IgD-negative memory B cell (primary cell): ENCODE measurements at regions not wholly inside any gene's neighbourhood (a gene's known extent, or its start where the extent isn't known, plus 50 kb on each side); places are given as distances from the start of the nearest gene placed in this dataset.

Experiments
- H3K27ac Mint-ChIP-seq, 3 donors: one replicate each; pipeline ENCODE4 v1.8.0; 2020 to 2022; ENCODE audit warnings: mild to moderate bottlenecking in 3 of 3, mixed read lengths in 3 of 3, moderate library complexity in 1 of 3
- H3K27me3 Mint-ChIP-seq: one replicate; pipeline ENCODE4 v1.8.0; 2021; ENCODE audit warnings: mixed read lengths
- H3K36me3 Mint-ChIP-seq: one replicate; pipeline ENCODE4 v1.8.0; 2020; ENCODE audit warnings: mild to moderate bottlenecking, mixed read lengths
- H3K4me1 Mint-ChIP-seq, 3 donors: one replicate each; pipeline ENCODE4 v1.8.0; 2020 to 2022; ENCODE audit warnings: mixed read lengths in 3 of 3, mild to moderate bottlenecking in 1 of 3
- H3K4me3 Mint-ChIP-seq, 4 donors: one replicate each; pipeline ENCODE4 v1.8.0; 2020 to 2022; ENCODE audit warnings: mild to moderate bottlenecking in 4 of 4, mixed read lengths in 4 of 4, moderate library complexity in 3 of 4
- H3K9me3 Mint-ChIP-seq, 3 donors: one replicate each; pipeline ENCODE4 v1.8.0; 2020 to 2021; ENCODE audit warnings: mixed read lengths in 3 of 3, mild to moderate bottlenecking in 1 of 3

DNA sequence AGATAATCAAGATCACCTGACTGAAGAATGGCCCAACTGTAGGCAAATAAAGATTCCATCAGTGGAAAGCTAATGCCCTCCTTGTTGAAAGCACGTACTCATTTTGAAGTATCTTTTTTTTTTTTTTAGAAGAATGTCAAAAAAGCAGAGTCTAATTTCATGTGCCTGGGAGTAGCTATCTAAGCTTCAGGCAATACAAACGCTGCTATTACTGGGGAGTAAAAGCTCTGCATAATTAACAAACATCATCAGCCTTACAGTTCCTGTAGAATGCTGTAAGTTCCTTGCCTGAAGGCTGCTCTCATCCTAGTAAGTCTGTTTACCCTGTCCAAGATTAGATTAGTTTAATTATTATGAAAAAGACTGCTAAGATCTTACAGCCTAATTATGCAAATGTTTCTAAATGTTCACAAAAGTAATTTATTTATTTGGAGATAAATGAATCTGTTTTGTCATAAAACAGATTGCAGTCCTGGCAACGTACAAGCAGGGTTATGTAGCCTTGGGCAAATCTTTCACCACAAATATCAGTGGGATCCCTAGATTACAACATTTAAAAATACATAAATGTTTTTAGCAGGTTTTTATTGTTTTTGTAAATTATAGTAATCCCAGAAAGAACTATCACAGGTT is 451.3 kb upstream of the AGTR1 start:
- no peaks in the 10 kb centered on the region for H3K36me3 Mint-ChIP-seq
- H3K9me3 Mint-ChIP-seq = peaks cover 0 to 3% (median 0%) of the 10 kb centered on the region in 3 donors
- H3K27me3 Mint-ChIP-seq = no peaks in the 10 kb centered on the region
- H3K4me3 Mint-ChIP-seq = no peak overlapping the region
- no peaks in the 10 kb centered on the region for H3K4me1 Mint-ChIP-seq
- no peak overlapping the region for H3K27ac Mint-ChIP-seq

- H3K27me3 Mint-ChIP-seq = peaks cover 1% of the 10 kb centered on the region
- H3K4me1 Mint-ChIP-seq = no peaks in the 10 kb centered on the region
- no peak overlapping the region for H3K27ac Mint-ChIP-seq
- peaks cover 0 to 8% (median 0%) of the 10 kb centered on the region in 3 donors for H3K9me3 Mint-ChIP-seq
- no peak overlapping the region for H3K4me3 Mint-ChIP-seq
- no peaks in the 10 kb centered on the region for H3K36me3 Mint-ChIP-seq
Observed at GRCh38 chr3:148253713-148254112, 444.0 kb upstream of the AGTR1 start.

DNA sequence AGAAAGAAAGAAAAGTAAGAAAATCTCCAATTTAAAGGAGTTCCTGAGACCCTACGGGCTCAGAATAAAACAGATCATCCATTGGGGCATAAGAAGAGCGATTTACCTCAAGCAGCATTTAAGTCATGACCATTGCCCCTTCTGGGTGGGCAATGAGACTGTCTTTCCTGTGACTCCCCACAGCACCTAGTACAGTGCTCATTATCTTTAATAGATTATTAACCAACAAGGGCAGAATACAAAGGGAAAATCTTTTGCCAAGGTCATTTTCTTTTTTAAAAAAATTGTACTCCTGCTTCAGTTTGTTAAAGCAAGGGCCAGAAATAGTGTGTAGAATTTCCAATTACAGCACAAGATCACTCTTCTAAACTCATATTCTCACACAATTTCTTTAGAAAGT is 443.3 kb upstream of the AGTR1 start:
- H3K9me3 Mint-ChIP-seq = peaks cover 0 to 8% (median 2%) of the 10 kb centered on the region in 3 donors
- no peak overlapping the region for H3K27ac Mint-ChIP-seq
- H3K4me3 Mint-ChIP-seq = no peak overlapping the region
- peaks cover 1% of the 10 kb centered on the region for H3K27me3 Mint-ChIP-seq
- no peaks in the 10 kb centered on the region for H3K4me1 Mint-ChIP-seq
- H3K36me3 Mint-ChIP-seq = no peaks in the 10 kb centered on the region

GRCh38 chr3:148255981-148256969 is 441.4 kb upstream of the AGTR1 start:
- Mint-ChIP-seq H3K36me3 (no peaks in the 10 kb centered on the region), H3K27ac (no peak overlapping the region), H3K4me1 (no peaks in the 10 kb centered on the region), H3K27me3 (peaks cover 1% of the 10 kb centered on the region), H3K9me3 (peaks cover 0 to 8% (median 2%) of the 10 kb centered on the region in 3 donors), H3K4me3 (no peak overlapping the region)

GRCh38 chr3:148262980-148263379 is 434.7 kb upstream of the AGTR1 start:
- Mint-ChIP-seq H3K4me3 (no peak overlapping the region), H3K27ac (no peak overlapping the region), H3K9me3 (peaks cover 0 to 2% (median 0%) of the 10 kb centered on the region in 3 donors), H3K27me3 (peaks cover under 1% of the 10 kb centered on the region), H3K4me1 (no peaks in the 10 kb centered on the region), H3K36me3 (no peaks in the 10 kb centered on the region)

GRCh38 chr3:148265841-148266240 is 431.9 kb upstream of the AGTR1 start:
- H3K9me3 Mint-ChIP-seq = no peaks in the 10 kb centered on the region
- H3K27me3 Mint-ChIP-seq = no peaks in the 10 kb centered on the region
- no peak overlapping the region for H3K27ac Mint-ChIP-seq

GRCh38 chr3:148266341-148266740 is 431.4 kb upstream of the AGTR1 start:
- Mint-ChIP-seq H3K4me1 (no peaks in the 10 kb centered on the region), H3K36me3 (no peaks in the 10 kb centered on the region), H3K27ac (no peak overlapping the region), H3K4me3 (no peak overlapping the region), H3K27me3 (peaks cover 1% of the 10 kb centered on the region), H3K9me3 (no peaks in the 10 kb centered on the region)

More at GRCh38 chr3:148265841-148266240, 431.9 kb upstream of the AGTR1 start:
- H3K36me3 Mint-ChIP-seq = no peaks in the 10 kb centered on the region
- no peaks in the 10 kb centered on the region for H3K4me1 Mint-ChIP-seq
- no peak overlapping the region for H3K4me3 Mint-ChIP-seq

DNA sequence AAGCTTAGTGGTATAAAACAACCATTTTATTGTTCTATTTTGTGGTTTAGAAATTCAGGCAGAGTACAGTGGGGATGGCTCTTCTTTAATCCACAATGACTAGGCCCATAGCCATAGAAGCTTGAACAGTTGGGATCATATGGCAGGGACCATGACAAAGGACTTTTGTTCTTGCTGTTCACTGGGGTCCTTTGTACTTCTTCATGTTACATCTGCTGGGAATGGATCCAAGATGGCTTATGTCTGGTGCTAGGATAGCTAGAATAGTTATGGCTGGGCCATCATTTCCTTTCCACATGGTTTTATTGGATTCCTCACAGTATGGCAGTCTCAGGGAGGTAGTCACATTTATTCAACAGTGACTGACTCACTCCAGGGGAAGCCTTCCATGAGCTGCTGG is 427.9 kb upstream of the AGTR1 start:
- H3K27ac Mint-ChIP-seq = no peak overlapping the region
- H3K9me3 Mint-ChIP-seq = no peaks in the 10 kb centered on the region
- no peaks in the 10 kb centered on the region for H3K4me1 Mint-ChIP-seq
- H3K36me3 Mint-ChIP-seq = no peaks in the 10 kb centered on the region
- H3K27me3 Mint-ChIP-seq = peaks cover 4% of the 10 kb centered on the region
- H3K4me3 Mint-ChIP-seq = no peak overlapping the region

DNA sequence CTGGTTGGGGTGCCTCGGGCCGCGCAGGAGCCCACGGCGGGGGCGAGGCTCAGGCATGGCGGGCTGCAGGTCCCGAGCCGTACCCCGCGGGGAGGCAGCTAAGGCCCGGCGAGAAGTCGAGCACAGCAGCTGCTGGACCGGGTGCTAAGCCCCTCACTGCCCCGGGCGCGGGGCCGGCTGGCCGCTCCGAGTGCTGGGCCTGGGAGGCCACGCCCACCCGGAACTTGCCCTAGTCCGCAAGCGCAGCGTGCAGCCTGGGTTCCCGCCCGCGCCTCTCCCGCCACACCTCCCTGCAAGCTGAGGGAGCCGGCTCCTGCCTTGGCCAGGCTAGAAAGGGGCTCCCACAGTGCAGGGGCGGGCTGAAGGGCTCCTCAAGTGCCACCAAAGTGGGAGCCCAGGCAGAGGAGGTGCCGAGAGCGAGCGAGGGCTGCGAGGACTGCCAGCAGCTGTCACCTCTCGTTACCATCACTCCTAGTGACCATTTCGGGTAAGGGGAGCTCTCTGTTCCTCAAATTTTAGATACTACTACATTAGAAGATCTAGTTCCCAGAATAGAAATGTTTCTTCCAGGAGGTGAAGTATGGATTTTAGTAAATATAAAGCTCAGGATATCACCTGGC is 417.0 kb upstream of the AGTR1 start:
- no peaks in the 10 kb centered on the region for H3K27me3 Mint-ChIP-seq
- H3K36me3 Mint-ChIP-seq = no peaks in the 10 kb centered on the region
- H3K9me3 Mint-ChIP-seq = no peaks in the 10 kb centered on the region
- H3K27ac Mint-ChIP-seq = no peak overlapping the region
- H3K4me1 Mint-ChIP-seq = no peaks in the 10 kb centered on the region
- H3K4me3 Mint-ChIP-seq = no peak overlapping the region

DNA sequence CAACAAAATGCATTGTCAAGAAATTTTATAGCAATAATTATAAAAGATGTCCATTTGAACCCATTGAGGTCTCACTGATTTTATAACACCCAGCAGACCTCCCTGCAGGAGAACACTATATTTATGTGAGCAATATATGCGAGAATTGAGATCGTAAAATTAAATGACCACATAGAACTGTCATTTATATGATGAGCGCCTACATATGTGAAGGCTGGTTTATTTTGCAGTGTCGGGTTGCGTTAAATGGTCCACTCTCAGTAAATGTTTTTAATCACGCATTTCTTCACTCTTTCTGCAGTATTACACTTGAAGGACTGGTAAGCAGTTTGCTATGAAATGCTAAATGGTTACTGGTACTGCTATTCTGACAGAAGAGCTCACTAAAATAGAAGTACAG is 408.5 kb upstream of the AGTR1 start:
- Mint-ChIP-seq H3K9me3 (peaks cover 0 to 3% (median 0%) of the 10 kb centered on the region in 3 donors), H3K27ac (no peak overlapping the region), H3K4me1 (no peaks in the 10 kb centered on the region), H3K27me3 (no peaks in the 10 kb centered on the region), H3K4me3 (no peak overlapping the region), H3K36me3 (no peaks in the 10 kb centered on the region)

- Mint-ChIP-seq H3K27ac (no peak overlapping the region), H3K4me1 (peaks cover 5 to 7% (median 7%) of the 10 kb centered on the region in 3 donors), H3K9me3 (no peaks in the 10 kb centered on the region), H3K36me3 (no peaks in the 10 kb centered on the region), H3K4me3 (no peak overlapping the region), H3K27me3 (no peaks in the 10 kb centered on the region)
Observed at GRCh38 chr3:148297013-148297412, 400.7 kb upstream of the AGTR1 start.

DNA sequence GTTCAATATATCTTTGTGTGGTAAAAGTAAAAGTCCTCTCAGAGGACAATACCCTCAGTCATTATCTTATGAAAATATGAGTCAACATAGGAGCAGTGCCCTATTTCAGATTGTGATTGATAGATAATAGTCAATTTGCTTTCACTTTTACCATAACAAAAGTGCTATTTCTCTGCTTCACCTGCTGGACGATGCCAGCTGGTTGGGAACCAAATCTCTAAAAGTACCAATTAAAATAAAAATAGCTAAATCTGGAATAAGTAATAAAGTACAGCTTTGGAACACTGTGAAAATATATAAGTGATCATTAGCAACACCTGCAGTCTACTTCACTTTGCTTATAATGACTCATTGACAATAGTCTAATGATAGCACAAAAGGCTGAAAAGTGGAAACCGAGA is 390.3 kb upstream of the AGTR1 start:
- Mint-ChIP-seq H3K27me3 (peaks cover 4% of the 10 kb centered on the region), H3K27ac (no peak overlapping the region), H3K9me3 (peaks cover 0 to 2% (median 0%) of the 10 kb centered on the region in 3 donors), H3K4me1 (no peaks in the 10 kb centered on the region), H3K36me3 (no peaks in the 10 kb centered on the region), H3K4me3 (no peak overlapping the region)

- H3K27ac Mint-ChIP-seq = no peak overlapping the region
- no peaks in the 10 kb centered on the region for H3K9me3 Mint-ChIP-seq
- no peaks in the 10 kb centered on the region for H3K4me1 Mint-ChIP-seq
- no peak overlapping the region for H3K4me3 Mint-ChIP-seq
- no peaks in the 10 kb centered on the region for H3K36me3 Mint-ChIP-seq
- peaks cover 4% of the 10 kb centered on the region for H3K27me3 Mint-ChIP-seq
Observed at GRCh38 chr3:148309390-148310035, 388.2 kb upstream of the AGTR1 start.

DNA sequence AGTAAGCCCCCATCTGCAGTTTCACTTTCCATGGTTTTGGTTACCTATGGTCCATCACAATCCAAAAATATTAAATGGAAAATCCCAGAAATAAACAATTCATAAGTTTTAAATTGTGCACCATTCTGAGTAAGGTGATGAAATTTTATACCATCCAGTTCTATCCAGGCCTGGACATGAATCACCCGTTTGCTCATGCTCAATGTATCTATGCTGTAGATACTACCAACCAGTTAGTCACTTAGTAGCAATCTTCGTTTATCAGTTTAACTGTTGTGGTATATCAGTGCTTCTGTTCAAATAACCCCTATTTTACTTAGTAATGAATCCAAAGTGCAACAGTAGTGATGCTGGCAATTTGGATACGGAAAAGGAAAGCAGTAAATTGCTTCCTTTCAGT is 381.9 kb upstream of the AGTR1 start:
- H3K9me3 Mint-ChIP-seq = no peaks in the 10 kb centered on the region

GRCh38 chr3:148318240-148318639 is 379.5 kb upstream of the AGTR1 start:
- Mint-ChIP-seq H3K4me1 (peaks cover 5 to 10% (median 8%) of the 10 kb centered on the region in 3 donors), H3K4me3 (no peak overlapping the region), H3K36me3 (no peaks in the 10 kb centered on the region), H3K9me3 (no peaks in the 10 kb centered on the region), H3K27ac (no peak overlapping the region), H3K27me3 (peaks cover 3% of the 10 kb centered on the region)

More for the DNA sequence above, 381.9 kb upstream of the AGTR1 start:
- no peaks in the 10 kb centered on the region for H3K36me3 Mint-ChIP-seq
- H3K27me3 Mint-ChIP-seq = no peaks in the 10 kb centered on the region
- peaks cover 5 to 10% (median 8%) of the 10 kb centered on the region in 3 donors for H3K4me1 Mint-ChIP-seq
- H3K27ac Mint-ChIP-seq = no peak overlapping the region
- no peak overlapping the region for H3K4me3 Mint-ChIP-seq
